Caco-2 (cell line): ENCODE measurements at regions not wholly inside any gene's neighbourhood (a gene's known extent, or its start where the extent isn't known, plus 50 kb on each side); places are given as distances from the start of the nearest gene placed in this dataset.

ENCODE experiments used
- BruUV-seq: library from RNA; stranded (reverse); fragments of 400-500 nt; replicated peaks from 2 replicates; lab custom pipeline; 2021; lab: Mats Ljungman, UMichigan
- CTCF ChIA-PET: fragments of 300-600 bp; sonication (Branson Sonifier 250); formaldehyde crosslinking; loops from one replicate; lab custom pipeline; 2022; ENCODE audit warnings: antibody characterized with exemption; lab: Charles Lee
- POLR2A ChIA-PET: fragments of 300-600 bp; sonication (Branson Sonifier 250); formaldehyde crosslinking; loops from one replicate; lab custom pipeline; 2022; ENCODE audit warnings: antibody characterized with exemption; lab: Charles Lee
- DNase-seq, 2 experiments: peaks; one replicate each; pipeline versions ENCODE4 v3.0.0 to v3.0.0-alpha.2; 2020 to 2022
- H3K27me3 ChIP-seq: replicated peaks from 2 replicates; pipeline ENCODE4 v1.6.0; 2011; ENCODE audit warnings: low read length; ENCODE audit not compliant: control insufficient read depth, insufficient read depth
- H3K36me3 ChIP-seq: 2 replicates; pipeline ENCODE4 v1.5.1; 2011; ENCODE audit warnings: low read length; ENCODE audit not compliant: control insufficient read depth, insufficient read depth
- H3K4me1 ChIP-seq: fragments of 250-450 bp; sonication (Bioruptor Pico); 2 replicates; pipeline ENCODE4 v1.5.1; 2020; ENCODE audit warnings: mild to moderate bottlenecking
- H3K4me3 ChIP-seq: 2 replicates; pipeline ENCODE4 v1.5.1; 2011; ENCODE audit warnings: low read depth, mild to moderate bottlenecking, control low read depth, low read length
- H3K9me3 ChIP-seq: fragments of 250-450 bp; sonication (Bioruptor Pico); 2 replicates; pipeline ENCODE4 v1.5.1; 2020; ENCODE audit warnings: mild to moderate bottlenecking, moderate library complexity
- H3K27ac Mint-ChIP-seq: one replicate; pipeline ENCODE4 v1.8.0; 2022; ENCODE audit warnings: mixed read lengths; ENCODE audit not compliant: unreplicated experiment
- H3K27me3 Mint-ChIP-seq: one replicate; pipeline ENCODE4 v1.8.0; 2022; ENCODE audit warnings: mixed read lengths; ENCODE audit not compliant: insufficient read depth, unreplicated experiment
- H3K36me3 Mint-ChIP-seq: one replicate; pipeline ENCODE4 v1.8.0; 2022; ENCODE audit warnings: mild to moderate bottlenecking, mixed read lengths; ENCODE audit not compliant: insufficient read depth, unreplicated experiment
- H3K4me1 Mint-ChIP-seq: one replicate; pipeline ENCODE4 v1.8.0; 2022; ENCODE audit warnings: low read depth, mixed read lengths; ENCODE audit not compliant: unreplicated experiment
- H3K4me3 Mint-ChIP-seq: one replicate; pipeline ENCODE4 v1.8.0; 2022; ENCODE audit warnings: mild to moderate bottlenecking, moderate library complexity, mixed read lengths; ENCODE audit not compliant: unreplicated experiment
- H3K9me3 Mint-ChIP-seq: one replicate; pipeline ENCODE4 v1.8.0; 2022; ENCODE audit warnings: mixed read lengths; ENCODE audit not compliant: unreplicated experiment
- CTCF ChIP-seq, 2 experiments: fragments of 200-600 bp in 1 of 2; IDR thresholded peaks; 1 replicate in 1 of 2; 2 replicates in 1 of 2; pipeline versions ENCODE4 v1.5.1 to v1.8.0; 2011 to 2022; ENCODE audit warnings: antibody characterized with exemption in 1 of 2, control low read depth in 1 of 2, inconsistent platforms in 1 of 2, low read depth in 1 of 2, low read length in 1 of 2, mild to moderate bottlenecking in 1 of 2, moderate library complexity in 1 of 2; ENCODE audit not compliant: insufficient read depth in 1 of 2, severe bottlenecking in 1 of 2, unreplicated experiment in 1 of 2
- intact Hi-C: fragments of 100-400 bp; cut with micrococcal nuclease; formaldehyde crosslinking; loops from one replicate; pipeline ENCODE4 v1.10.0; 2022; ENCODE audit not compliant: unreplicated experiment

GRCh38 chr10:21146436-21146789 is 249.3 kb upstream of the NEBL start:
- Histone ChIP-seq H3K4me3 (no peak overlapping the region), H3K4me1 (peaks cover 7% of the 10 kb centered on the region), H3K36me3 (no peaks in the 10 kb centered on the region), H3K9me3 (no peaks in the 10 kb centered on the region), H3K27me3 (no peaks in the 10 kb centered on the region)
- POLR2A ChIA-PET = no interaction called here
- no peak overlapping the region for H3K4me3 Mint-ChIP-seq
- no peaks in the 10 kb centered on the region for H3K27me3 Mint-ChIP-seq
- BruUV-seq = no TSS peak
- no peak for TF ChIP-seq CTCF (IDR thresholded peaks at IDR 0.05; ENCODE audit: insufficient read depth in 1 of 2, low read depth in 1 of 2, low read length in 1 of 2, severe bottlenecking in 1 of 2, unreplicated experiment in 1 of 2)
- CTCF ChIA-PET = interaction anchor here (0.6 kb wide), 1 partner anchor 328 kb away, joined by 3 read pairs; no protein-coding TSS in a partner anchor
- peaks cover 12% of the 10 kb centered on the region for H3K4me1 Mint-ChIP-seq
- DNase-seq = no peak
- H3K36me3 Mint-ChIP-seq = no peaks in the 10 kb centered on the region
- H3K9me3 Mint-ChIP-seq = no peaks in the 10 kb centered on the region
- H3K27ac Mint-ChIP-seq = no peak overlapping the region
- intact Hi-C loops = no loop called here

GRCh38 chr10:21145751-21146435 is 248.8 kb upstream of the NEBL start:
- ChIA-PET CTCF (no interaction called here), POLR2A (no interaction called here)
- no peak for TF ChIP-seq CTCF (IDR thresholded peaks at IDR 0.05; ENCODE audit: insufficient read depth in 1 of 2, low read depth in 1 of 2, low read length in 1 of 2, severe bottlenecking in 1 of 2, unreplicated experiment in 1 of 2)
- Mint-ChIP-seq H3K27me3 (no peaks in the 10 kb centered on the region), H3K27ac (no peak overlapping the region), H3K9me3 (no peaks in the 10 kb centered on the region), H3K36me3 (no peaks in the 10 kb centered on the region), H3K4me1 (peaks cover 12% of the 10 kb centered on the region), H3K4me3 (no peak overlapping the region)
- intact Hi-C loops = no loop called here
- BruUV-seq = no TSS peak
- no peaks in the 10 kb centered on the region for H3K36me3 ChIP-seq
- no peaks in the 10 kb centered on the region for H3K9me3 ChIP-seq
- peaks cover 7% of the 10 kb centered on the region for H3K4me1 ChIP-seq
- DNase-seq = no peak
- no peaks in the 10 kb centered on the region for H3K27me3 ChIP-seq
- no peak overlapping the region for H3K4me3 ChIP-seq

- no peak overlapping the region for H3K27ac Mint-ChIP-seq
- no peaks in the 10 kb centered on the region for H3K27me3 Mint-ChIP-seq
These were observed 246.9 kb upstream of the NEBL start for GRCh38 chr10:21144047-21144446.

More at GRCh38 chr10:21144047-21144446, 246.9 kb upstream of the NEBL start:
- Mint-ChIP-seq H3K4me1 (peaks cover 12% of the 10 kb centered on the region), H3K36me3 (no peaks in the 10 kb centered on the region), H3K4me3 (no peak overlapping the region), H3K9me3 (no peaks in the 10 kb centered on the region)
- no TSS peak for BruUV-seq
- POLR2A ChIA-PET = no interaction called here
- CTCF ChIA-PET = no interaction called here
- H3K4me3 ChIP-seq = no peak overlapping the region
- H3K4me1 ChIP-seq = peaks cover 7% of the 10 kb centered on the region
- intact Hi-C loops = no loop called here
- no peaks in the 10 kb centered on the region for H3K9me3 ChIP-seq
- no peaks in the 10 kb centered on the region for H3K36me3 ChIP-seq
- TF ChIP-seq CTCF (IDR thresholded peaks at IDR 0.05; ENCODE audit: insufficient read depth in 1 of 2, low read depth in 1 of 2, low read length in 1 of 2, severe bottlenecking in 1 of 2, unreplicated experiment in 1 of 2) = no peak
- no peaks in the 10 kb centered on the region for H3K27me3 ChIP-seq
- no peak for DNase-seq
